ENCODE measurements at regions not wholly inside any gene's neighbourhood (a gene's known extent, or its start where the extent isn't known, plus 50 kb on each side); places are given as distances from the start of the nearest gene placed in this dataset.
"Not testable (repeated sequence)": the region's sequence is repeated elsewhere in the genome, so short reads cannot be mapped to it uniquely, and the experiment has no call there.

DNA sequence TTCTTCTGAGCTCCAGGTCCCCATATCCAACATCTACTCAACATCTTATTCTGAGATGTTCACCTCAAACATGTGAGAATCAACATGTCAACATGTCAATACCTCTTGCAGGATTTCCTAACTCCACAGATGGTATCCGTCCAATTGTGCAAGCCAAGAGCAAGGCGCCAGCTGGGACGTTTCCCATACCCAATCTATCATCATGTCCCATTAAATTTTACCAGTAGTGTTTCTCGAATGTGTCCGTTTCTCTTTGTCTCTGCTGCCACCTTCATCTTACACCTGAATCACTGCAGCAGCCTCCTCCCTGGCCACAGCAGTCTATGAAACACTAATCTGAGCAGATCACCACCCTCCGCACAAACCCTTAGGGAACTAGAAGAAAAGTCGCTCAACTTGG lies 78.0 kb upstream of the RPS6KA2 start:
- no peaks in the 10 kb centered on the region for H3K27me3 ChIP-seq
- TF ChIP-seq, protein P1, sequence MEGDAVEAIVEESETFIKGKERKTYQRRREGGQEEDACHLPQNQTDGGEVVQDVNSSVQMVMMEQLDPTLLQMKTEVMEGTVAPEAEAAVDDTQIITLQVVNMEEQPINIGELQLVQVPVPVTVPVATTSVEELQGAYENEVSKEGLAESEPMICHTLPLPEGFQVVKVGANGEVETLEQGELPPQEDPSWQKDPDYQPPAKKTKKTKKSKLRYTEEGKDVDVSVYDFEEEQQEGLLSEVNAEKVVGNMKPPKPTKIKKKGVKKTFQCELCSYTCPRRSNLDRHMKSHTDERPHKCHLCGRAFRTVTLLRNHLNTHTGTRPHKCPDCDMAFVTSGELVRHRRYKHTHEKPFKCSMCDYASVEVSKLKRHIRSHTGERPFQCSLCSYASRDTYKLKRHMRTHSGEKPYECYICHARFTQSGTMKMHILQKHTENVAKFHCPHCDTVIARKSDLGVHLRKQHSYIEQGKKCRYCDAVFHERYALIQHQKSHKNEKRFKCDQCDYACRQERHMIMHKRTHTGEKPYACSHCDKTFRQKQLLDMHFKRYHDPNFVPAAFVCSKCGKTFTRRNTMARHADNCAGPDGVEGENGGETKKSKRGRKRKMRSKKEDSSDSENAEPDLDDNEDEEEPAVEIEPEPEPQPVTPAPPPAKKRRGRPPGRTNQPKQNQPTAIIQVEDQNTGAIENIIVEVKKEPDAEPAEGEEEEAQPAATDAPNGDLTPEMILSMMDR (IDR thresholded peaks at IDR 0.05): no peak
- no peaks in the 10 kb centered on the region for H3K4me1 ChIP-seq
- no peak overlapping the region for H3K27ac ChIP-seq
- no peaks in the 10 kb centered on the region for H3K36me3 ChIP-seq
- no peaks in the 10 kb centered on the region for H3K9me3 ChIP-seq
- no peak for DNase-seq (ENCODE audit: low spot score)
- H3K4me3 ChIP-seq: no peak overlapping the region

GRCh38 chr6:166704171-166704570 lies 77.1 kb upstream of the RPS6KA2 start:
- H3K4me1 ChIP-seq: no peaks in the 10 kb centered on the region
- TF ChIP-seq, protein P1 (IDR thresholded peaks at IDR 0.05): no peak
- no peak for DNase-seq (ENCODE audit: low spot score)
- H3K36me3 ChIP-seq: no peaks in the 10 kb centered on the region
- H3K27me3 ChIP-seq: no peaks in the 10 kb centered on the region
- H3K27ac ChIP-seq: no peak overlapping the region
- H3K4me3 ChIP-seq: no peak overlapping the region
- no peaks in the 10 kb centered on the region for H3K9me3 ChIP-seq

DNA sequence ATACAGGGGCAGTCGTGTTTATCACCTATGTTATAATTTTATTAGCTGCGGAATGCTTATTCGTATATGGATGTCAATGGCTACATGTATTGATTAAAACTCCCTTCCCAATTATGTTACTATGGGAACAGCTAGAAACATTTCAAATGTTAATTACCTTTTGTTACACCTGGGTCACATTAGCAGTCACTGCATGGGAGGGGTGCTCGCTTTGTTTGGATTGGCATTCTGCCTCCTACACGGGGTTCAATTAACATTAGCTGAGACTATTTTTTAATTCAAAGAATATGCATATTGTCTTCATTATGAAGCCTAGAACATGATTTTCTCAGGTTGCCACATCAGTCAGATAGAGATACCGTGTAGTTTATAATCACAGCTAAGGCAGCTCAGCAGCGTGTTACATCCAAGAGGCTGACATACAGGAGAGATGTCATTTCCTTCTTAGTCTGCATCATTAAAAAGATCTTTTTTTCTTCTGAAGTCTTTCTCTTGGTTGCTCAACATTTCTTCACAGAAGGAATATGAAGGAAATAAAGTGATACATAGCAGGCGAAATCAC lies 76.2 kb upstream of the RPS6KA2 start:
- Histone ChIP-seq H3K4me1 (no peaks in the 10 kb centered on the region), H3K36me3 (no peaks in the 10 kb centered on the region), H3K9me3 (no peaks in the 10 kb centered on the region), H3K4me3 (no peak overlapping the region), H3K27me3 (no peaks in the 10 kb centered on the region), H3K27ac (no peak overlapping the region)
- TF ChIP-seq, protein P1 (IDR thresholded peaks at IDR 0.05): no peak
- DNase-seq (ENCODE audit: low spot score): no peak

GRCh38 chr6:166701424-166701823 lies 74.4 kb upstream of the RPS6KA2 start:
- H3K4me1 ChIP-seq; H3K9me3 ChIP-seq; H3K36me3 ChIP-seq; H3K4me3 ChIP-seq; DNase-seq (ENCODE audit: low spot score); H3K27me3 ChIP-seq; H3K27ac ChIP-seq: not testable (repeated sequence)

DNA sequence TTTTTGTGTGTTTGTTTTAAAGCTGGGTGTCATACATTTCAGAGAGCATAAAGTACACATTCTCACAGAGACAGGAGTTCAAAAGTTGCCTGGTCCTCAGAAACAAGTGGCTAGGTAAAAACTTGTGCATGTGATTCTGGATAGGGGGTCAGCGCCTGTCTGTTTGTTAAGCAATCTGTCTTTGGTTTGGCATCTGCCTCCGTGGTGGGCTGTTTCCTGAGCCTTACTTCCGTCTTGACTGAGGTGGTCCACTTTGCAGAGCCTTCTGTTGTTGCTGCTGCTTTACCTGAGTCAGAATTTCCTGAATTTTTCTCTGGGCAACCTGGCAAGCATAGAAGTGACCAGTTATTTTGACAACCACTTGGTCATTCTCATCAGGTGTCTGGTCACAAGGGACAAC lies 73.8 kb upstream of the RPS6KA2 start:
- not testable (repeated sequence) for H3K9me3 ChIP-seq; H3K27ac ChIP-seq; H3K4me1 ChIP-seq; DNase-seq (ENCODE audit: low spot score); H3K27me3 ChIP-seq; H3K36me3 ChIP-seq; H3K4me3 ChIP-seq

DNA sequence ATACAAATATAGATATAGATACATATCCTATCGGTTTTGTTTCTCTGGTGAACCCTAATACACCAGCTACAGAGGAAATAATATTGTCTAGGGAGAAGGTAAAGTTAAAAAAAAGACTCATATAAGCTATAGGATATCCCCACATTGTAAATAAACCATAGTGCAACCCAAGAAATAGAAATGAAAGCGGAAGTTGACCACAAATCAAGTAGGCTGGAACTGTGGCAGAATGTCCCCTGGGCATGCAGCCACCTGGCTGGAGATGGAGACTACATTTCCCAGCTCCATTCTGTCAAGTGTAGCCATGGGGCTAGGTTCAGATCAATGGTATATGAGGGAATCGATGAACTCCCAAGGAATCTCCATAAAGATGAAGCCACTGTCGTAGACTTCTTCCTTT lies 70.1 kb upstream of the RPS6KA2 start:
- Histone ChIP-seq H3K4me1 (peaks cover 0 to 12% of the 10 kb centered on the region in 2 donors), H3K27ac (no peak overlapping the region), H3K36me3 (no peaks in the 10 kb centered on the region), H3K27me3 (no peaks in the 10 kb centered on the region), H3K4me3 (no peak overlapping the region), H3K9me3 (no peaks in the 10 kb centered on the region)
- TF ChIP-seq, protein P1 (IDR thresholded peaks at IDR 0.05): no peak
- no peak for DNase-seq (ENCODE audit: low spot score)

DNA sequence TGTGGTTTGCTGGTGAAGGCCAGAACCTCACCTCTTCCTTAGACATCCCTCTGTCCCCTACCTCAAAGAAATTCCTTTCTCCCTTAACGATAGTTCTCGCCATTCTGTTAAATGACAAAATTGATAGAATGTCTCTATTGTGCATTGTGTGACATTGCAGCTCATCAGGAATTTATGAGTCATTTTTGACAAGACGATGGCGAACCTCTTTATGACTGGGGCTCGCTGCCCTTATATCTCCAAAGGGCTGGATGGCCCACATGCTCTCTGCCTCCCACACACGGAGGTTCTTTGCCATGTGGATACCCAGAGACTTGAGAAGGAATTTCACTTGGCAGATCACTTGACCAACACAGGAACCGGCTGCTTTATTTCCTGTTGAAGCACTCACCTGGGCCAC lies 66.8 kb upstream of the RPS6KA2 start:
- H3K27ac ChIP-seq: no peak overlapping the region
- no peaks in the 10 kb centered on the region for H3K9me3 ChIP-seq
- TF ChIP-seq, protein P1 (IDR thresholded peaks at IDR 0.05): no peak
- H3K27me3 ChIP-seq: no peaks in the 10 kb centered on the region
- H3K4me1 ChIP-seq: peaks cover 0 to 28% of the 10 kb centered on the region in 2 donors
- no peak for DNase-seq (ENCODE audit: low spot score)
- H3K36me3 ChIP-seq: no peaks in the 10 kb centered on the region
- no peak overlapping the region for H3K4me3 ChIP-seq

Data from right atrium auricular region (tissue), 2 donors.